GM21825 (cell line): ENCODE measurements at regions not wholly inside any gene's neighbourhood (a gene's known extent, or its start where the extent isn't known, plus 50 kb on each side); places are given as distances from the start of the nearest gene placed in this dataset.

Experiments
- ATAC-seq: cut with Tn5 transposase; IDR thresholded peaks from one replicate; pipeline ENCODE4 v1.9.1; 2021; ENCODE audit warnings: mild to moderate bottlenecking, moderate library complexity; ENCODE audit not compliant: unreplicated experiment

DNA sequence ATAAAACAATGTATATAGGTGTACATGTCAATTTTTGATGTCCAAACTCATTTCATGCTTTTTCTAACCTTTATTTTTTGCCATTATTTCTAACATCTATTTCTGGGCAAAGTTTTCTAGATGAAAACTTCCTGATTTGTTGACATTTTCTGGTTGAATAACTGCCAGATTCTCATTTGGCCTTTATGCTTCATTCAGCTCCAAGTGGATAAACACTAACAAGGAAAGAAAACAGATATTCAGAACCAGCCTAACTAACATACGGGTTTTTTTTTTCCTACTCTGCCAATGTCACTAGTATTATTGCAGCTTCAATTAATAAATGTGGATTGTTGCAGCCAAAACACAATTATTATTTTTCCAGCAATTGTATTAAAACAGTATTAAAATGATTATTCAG is 50.9 kb upstream of the RAP1GDS1 start:
- ATAC-seq: no peak

DNA sequence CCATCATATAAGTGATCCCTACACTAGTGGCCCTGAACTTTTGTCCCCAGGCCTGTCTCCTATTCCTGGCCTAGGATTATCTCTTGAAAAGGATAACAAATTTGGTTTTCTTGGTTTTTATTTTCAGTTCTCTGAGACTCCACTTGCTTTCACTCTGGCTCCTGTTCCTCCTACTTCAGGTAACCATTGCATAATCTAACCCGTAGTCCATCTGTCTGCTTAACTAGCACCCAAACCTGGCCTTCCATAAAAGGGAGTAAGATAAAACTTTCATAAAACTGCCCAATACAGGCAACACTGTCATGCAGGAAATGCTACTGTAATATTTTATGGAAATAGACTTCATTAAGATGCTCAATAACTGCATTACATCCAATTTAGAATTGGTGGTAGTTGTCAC is 52.1 kb upstream of the RAP1GDS1 start:
- ATAC-seq: no peak

DNA sequence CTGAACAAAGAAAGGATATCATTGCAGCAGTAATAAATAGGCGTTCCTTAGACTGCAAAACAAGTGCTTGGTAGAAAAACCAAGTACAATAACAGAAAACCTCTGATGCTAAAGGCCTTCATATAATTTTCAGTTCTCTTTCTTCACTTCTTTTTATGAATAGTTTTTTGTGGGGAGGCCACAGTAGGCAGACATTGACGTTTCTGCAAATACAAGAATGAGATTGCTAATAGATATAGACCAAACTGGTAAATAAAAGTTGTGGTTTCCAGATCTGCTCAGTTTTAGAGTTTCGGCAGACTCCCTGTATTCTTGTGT is 57.0 kb upstream of the RAP1GDS1 start:
- ATAC-seq: peak; percentile 43

DNA sequence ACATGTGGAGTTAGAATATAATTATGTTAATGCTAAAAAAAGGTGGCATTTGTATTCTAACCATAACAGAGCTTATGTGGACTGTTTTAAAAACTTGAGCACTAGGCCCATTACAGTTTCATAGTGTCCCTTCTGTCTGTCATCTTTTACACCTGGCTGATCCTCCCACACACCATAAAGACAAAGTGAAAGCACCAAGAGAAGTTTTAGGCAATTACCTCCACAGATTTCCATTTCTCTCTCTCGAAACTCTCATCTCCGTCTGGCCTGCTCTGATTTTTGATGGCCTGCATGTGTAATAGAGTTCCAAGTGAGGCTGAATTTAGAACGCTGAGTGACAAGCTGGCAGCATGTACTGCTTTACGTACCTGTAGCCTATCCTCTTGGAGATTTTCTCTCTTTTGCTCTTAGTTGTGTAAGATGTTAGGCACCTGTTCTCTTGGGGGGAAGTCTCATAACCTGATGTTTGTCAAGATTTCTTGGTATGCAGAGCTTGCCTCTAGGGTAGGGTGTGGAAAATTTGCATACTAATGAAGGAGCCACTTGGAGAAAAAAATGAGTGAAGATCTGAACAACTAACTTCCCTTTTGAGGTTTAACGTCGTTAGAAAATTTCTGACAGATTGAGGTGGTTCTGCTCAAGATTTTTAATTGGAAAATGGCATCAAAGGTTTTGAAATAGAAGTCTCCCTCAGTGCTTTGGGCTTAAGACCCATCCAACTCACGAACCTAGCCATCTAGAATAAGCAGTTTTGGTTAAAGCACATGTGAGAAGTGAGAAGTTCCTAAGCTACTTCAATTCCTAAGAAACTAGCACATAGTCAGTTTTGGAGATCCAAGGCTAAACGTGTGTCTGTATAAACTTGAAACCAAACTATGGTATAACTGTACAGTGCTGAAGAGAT is 57.6 kb upstream of the RAP1GDS1 start:
- peak; percentile 73 for ATAC-seq

DNA sequence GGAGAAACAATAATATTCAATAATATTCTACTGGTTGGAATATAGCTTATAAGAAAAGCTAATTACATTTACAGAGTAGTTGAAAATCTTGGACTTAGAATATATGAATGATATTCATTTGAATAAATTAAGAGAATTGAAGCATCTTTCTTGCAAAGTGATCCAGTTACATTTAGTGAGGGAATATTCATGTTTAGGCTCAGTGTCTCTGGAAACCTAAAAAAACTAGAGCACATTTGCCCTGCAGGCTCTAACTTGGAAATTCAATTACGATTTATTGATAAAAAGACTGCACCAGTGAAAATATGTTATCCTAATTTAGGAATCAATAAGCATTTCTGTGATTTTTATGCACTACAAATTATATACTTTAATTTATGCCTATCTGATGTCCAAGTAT is 58.3 kb upstream of the RAP1GDS1 start:
- no peak for ATAC-seq

DNA sequence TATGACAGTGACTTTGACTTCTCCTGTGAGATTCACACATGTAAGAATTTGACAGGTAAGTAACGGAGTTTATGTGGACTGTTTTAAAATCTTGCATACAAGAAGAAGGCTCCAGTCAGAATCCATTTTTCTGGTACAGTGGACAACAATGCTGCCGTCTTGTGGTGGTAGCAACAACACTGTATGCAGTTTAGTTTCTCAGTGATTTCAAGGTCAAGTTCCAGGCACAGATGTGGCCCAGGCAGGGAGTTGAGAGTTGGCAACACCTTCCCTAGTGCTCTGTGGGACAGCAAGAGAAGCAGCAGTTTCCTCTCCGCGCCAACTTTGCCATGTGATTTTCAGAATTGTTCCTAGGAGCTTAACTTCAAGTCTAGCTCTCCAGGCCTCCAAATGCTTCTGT is 56.0 kb upstream of the STPG2 start:
- ATAC-seq: no peak

DNA sequence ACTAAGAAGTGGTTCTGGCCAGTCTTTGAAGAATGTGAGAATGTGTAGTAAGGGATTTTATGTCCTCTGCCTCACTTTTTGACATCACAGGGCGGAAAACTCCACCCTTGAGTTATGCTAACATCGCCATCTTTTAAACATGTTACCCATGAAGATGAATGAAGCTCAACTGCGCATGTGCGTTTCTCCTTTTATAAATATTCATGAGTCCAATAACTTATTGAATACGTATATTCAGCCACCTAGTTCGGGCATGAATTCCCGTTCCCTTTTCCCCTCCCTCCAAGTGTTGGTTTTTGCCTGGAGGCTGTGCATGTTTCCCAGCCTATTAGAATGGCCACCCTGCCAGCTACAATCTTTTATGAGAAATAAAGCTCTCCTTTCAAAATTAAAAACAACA is 51.7 kb upstream of the STPG2 start:
- no peak for ATAC-seq

DNA sequence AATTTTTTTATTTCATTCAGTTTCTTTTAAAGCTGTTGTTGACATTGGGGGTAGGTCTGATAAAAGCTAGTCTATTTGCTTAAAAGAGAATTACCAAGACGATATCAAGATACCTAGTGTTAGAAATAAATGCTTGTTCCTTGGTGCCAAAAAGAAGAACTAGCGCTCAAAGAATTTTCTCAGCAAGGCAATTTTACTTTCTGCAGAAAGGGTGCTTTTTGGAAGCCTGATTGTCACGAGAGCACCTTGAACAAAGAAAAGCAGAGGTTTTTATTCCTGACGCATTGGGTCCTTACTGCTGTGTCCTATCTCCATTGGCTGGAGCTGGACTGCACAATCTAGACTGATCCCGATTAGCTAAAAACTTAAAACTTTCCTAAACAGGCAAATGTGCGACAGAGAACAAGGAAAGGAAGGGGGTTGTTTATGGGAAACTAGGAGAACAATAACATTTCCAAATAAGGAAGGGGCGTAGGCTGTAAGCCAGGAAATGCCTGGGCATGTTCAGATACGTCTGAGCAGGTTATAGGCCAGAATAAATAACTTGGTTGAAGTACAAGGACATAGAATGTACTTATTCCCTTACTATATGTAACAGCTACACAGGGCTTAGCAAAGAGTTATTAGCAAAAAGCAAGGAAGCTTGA is 50.3 kb upstream of the STPG2 start:
- no peak for ATAC-seq
